MCF 10A (cell line): ENCODE measurements at regions not wholly inside any gene's neighbourhood (a gene's known extent, or its start where the extent isn't known, plus 50 kb on each side); places are given as distances from the start of the nearest gene placed in this dataset.

Experiments
- BruUV-seq: library from RNA; stranded (reverse); fragments of 400-500 nt; replicated peaks from 2 replicates; lab custom pipeline; 2021; lab: Mats Ljungman, UMichigan
- CTCF ChIA-PET: fragments of 300-600 bp; sonication (Branson Sonifier 250); formaldehyde crosslinking; extraction: SDS; loops from one replicate; lab custom pipeline; 2021; ENCODE audit warnings: antibody characterized with exemption, inconsistent platforms; lab: Yijun Ruan, JAX
- POLR2A ChIA-PET: fragments of 300-600, 350-650 bp; sonication (Branson Sonifier 250); formaldehyde crosslinking; extraction: SDS; loops from one replicate; lab custom pipeline; 2020; ENCODE audit warnings: antibody characterized with exemption, inconsistent platforms; lab: Yijun Ruan, JAX
- DNase-seq: peaks from one replicate; pipeline ENCODE4 v3.0.0-alpha.2; 2018; ENCODE audit not compliant: unreplicated experiment
- H3K27ac Mint-ChIP-seq: one replicate; pipeline ENCODE4 v1.8.0; 2022; ENCODE audit warnings: mild to moderate bottlenecking, low read depth, mixed read lengths; ENCODE audit not compliant: unreplicated experiment
- H3K27me3 Mint-ChIP-seq: one replicate; pipeline ENCODE4 v1.8.0; 2022; ENCODE audit warnings: mixed read lengths; ENCODE audit not compliant: insufficient read depth, unreplicated experiment
- H3K36me3 Mint-ChIP-seq: one replicate; pipeline ENCODE4 v1.8.0; 2022; ENCODE audit warnings: mild to moderate bottlenecking, moderate library complexity, mixed read lengths; ENCODE audit not compliant: insufficient read depth, unreplicated experiment
- H3K4me1 Mint-ChIP-seq: one replicate; pipeline ENCODE4 v1.8.0; 2022; ENCODE audit warnings: mixed read lengths; ENCODE audit not compliant: insufficient read depth, unreplicated experiment
- H3K4me3 Mint-ChIP-seq: one replicate; pipeline ENCODE4 v1.8.0; 2022; ENCODE audit warnings: mild to moderate bottlenecking, moderate library complexity, mixed read lengths; ENCODE audit not compliant: unreplicated experiment
- H3K9me3 Mint-ChIP-seq: one replicate; pipeline ENCODE4 v1.8.0; 2022; ENCODE audit warnings: mixed read lengths; ENCODE audit not compliant: unreplicated experiment
- CTCF ChIP-seq: fragments of 200-600 bp; IDR thresholded peaks from one replicate; pipeline ENCODE4 v1.8.0; 2022; ENCODE audit warnings: antibody characterized with exemption, mild to moderate bottlenecking; ENCODE audit not compliant: unreplicated experiment
- intact Hi-C: fragments of 100-400 bp; cut with micrococcal nuclease; formaldehyde crosslinking; loops from 2 replicates; pipeline ENCODE4 v1.14.1; 2022

GRCh38 chr1:177820213-177820612, 149.6 kb downstream of the SEC16B start:
- H3K4me1 Mint-ChIP-seq = no peaks in the 10 kb centered on the region
- H3K27ac Mint-ChIP-seq = no peak overlapping the region
- H3K9me3 Mint-ChIP-seq = peaks cover 5% of the 10 kb centered on the region
- intact Hi-C loops = no loop called here
- no peaks in the 10 kb centered on the region for H3K27me3 Mint-ChIP-seq
- CTCF ChIA-PET = interaction anchor here (0.6 to 1.0 kb wide), 2 partner anchors 9 to 896 kb away, joined by 3 to 7 read pairs; no protein-coding TSS in a partner anchor
- BruUV-seq = no TSS peak
- H3K4me3 Mint-ChIP-seq = no peak overlapping the region
- no peak for TF ChIP-seq CTCF
- H3K36me3 Mint-ChIP-seq = no peaks in the 10 kb centered on the region
- POLR2A ChIA-PET = no interaction called here
- no peak for DNase-seq

- intact Hi-C loops = no loop called here
- POLR2A ChIA-PET = no interaction called here
- no peak overlapping the region for H3K27ac Mint-ChIP-seq
Observed at GRCh38 chr1:177817937-177818875, 151.7 kb downstream of the SEC16B start.

GRCh38 chr1:177812650-177813049, 157.2 kb downstream of the SEC16B start:
- intact Hi-C loops = no loop called here
- ChIA-PET POLR2A (no interaction called here), CTCF (interaction anchor here (0.7 to 1.3 kb wide), 4 partner anchors 13 to 135 kb away, joined by 3 to 4 read pairs (median 3); no protein-coding TSS in a partner anchor)
- Mint-ChIP-seq H3K36me3 (no peaks in the 10 kb centered on the region), H3K4me3 (no peak overlapping the region), H3K27ac (no peak overlapping the region), H3K9me3 (peaks cover 8% of the 10 kb centered on the region), H3K4me1 (no peaks in the 10 kb centered on the region), H3K27me3 (no peaks in the 10 kb centered on the region)
- no TSS peak for BruUV-seq
- DNase-seq = no peak
- TF ChIP-seq CTCF = no peak

More at GRCh38 chr1:177817937-177818875, 151.7 kb downstream of the SEC16B start:
- no peaks in the 10 kb centered on the region for H3K36me3 Mint-ChIP-seq
- no TSS peak for BruUV-seq
- no peaks in the 10 kb centered on the region for H3K27me3 Mint-ChIP-seq
- H3K4me1 Mint-ChIP-seq = no peaks in the 10 kb centered on the region
- peaks cover 8% of the 10 kb centered on the region for H3K9me3 Mint-ChIP-seq
- CTCF ChIA-PET = interaction anchor here (0.5 kb wide), 1 partner anchor 461 kb away, joined by 3 read pairs; no protein-coding TSS in a partner anchor
- no peak overlapping the region for H3K4me3 Mint-ChIP-seq
- no peak for DNase-seq
- no peak for TF ChIP-seq CTCF

GRCh38 chr1:177812144-177812543, 157.7 kb downstream of the SEC16B start:
- no TSS peak for BruUV-seq
- Mint-ChIP-seq H3K4me3 (no peak overlapping the region), H3K4me1 (no peaks in the 10 kb centered on the region), H3K27ac (no peak overlapping the region), H3K9me3 (peaks cover 8% of the 10 kb centered on the region), H3K36me3 (no peaks in the 10 kb centered on the region), H3K27me3 (no peaks in the 10 kb centered on the region)
- ChIA-PET POLR2A (no interaction called here), CTCF (interaction anchor here (0.6 to 1.3 kb wide), 6 partner anchors 13 to 929 kb away, joined by 3 to 8 read pairs (median 4); no protein-coding TSS in a partner anchor)
- no peak for TF ChIP-seq CTCF
- intact Hi-C loops = no loop called here
- DNase-seq = no peak
